Lower leg skin (tissue), 4 donors: ENCODE measurements at regions not wholly inside any gene's neighbourhood (a gene's known extent, or its start where the extent isn't known, plus 50 kb on each side); places are given as distances from the start of the nearest gene placed in this dataset.
A peak's percentile ranks its signal among the peaks of the same experiment; 100 is the strongest.

Experiments used
- DNase-seq, 2 donors: peaks; one replicate each; pipeline ENCODE4 v3.0.0-alpha.2; 2019; ENCODE audit warnings: low spot score in 2 of 2
- H3K4me3 ChIP-seq: fragments of 200-600 bp; sonication (generic); 2 replicates; pipeline ENCODE4 v1.5.1; 2017; ENCODE audit warnings: mild to moderate bottlenecking, low read depth; ENCODE audit not compliant: poor library complexity, severe bottlenecking
- CTCF ChIP-seq, 3 donors: fragments of 450-650 bp; IDR thresholded peaks; one replicate each; pipeline ENCODE4 v1.5.1; 2016; ENCODE audit warnings: antibody characterized with exemption in 3 of 3, mild to moderate bottlenecking in 3 of 3, moderate library complexity in 2 of 3
- POLR2A ChIP-seq, 2 donors: fragments of 450-650 bp; IDR thresholded peaks; one replicate each; pipeline ENCODE4 v1.6.1; 2016 to 2017; ENCODE audit warnings: antibody characterized with exemption in 2 of 2, mild to moderate bottlenecking in 1 of 2, moderate library complexity in 1 of 2
- WGBS, 2 donors: methylation state at CpG; one replicate each; pipeline ENCODE4 v1.1.5; 2018; 5-methylcytosine and 5-hydroxymethylcytosine counted together
- intact Hi-C: fragments of 100-400 bp; cut with DNase I; formaldehyde crosslinking; loops from one replicate; pipeline ENCODE4 v1.15.0; 2023; ENCODE audit warnings: low total_unique reads

- 49 to 66% methylated on average over 27 of the region's 27 CpGs for WGBS, 2 donors
- no peak for TF ChIP-seq CTCF (IDR thresholded peaks at IDR 0.05)
- TF ChIP-seq POLR2A (IDR thresholded peaks at IDR 0.05): no peak
- H3K4me3 ChIP-seq: no peak overlapping the region
- intact Hi-C loops: no loop called here
- no peak for DNase-seq
Observed at GRCh38 chr17:77475016-77475976, 334.5 kb downstream of the SEC14L1 start.

- H3K4me3 ChIP-seq: no peak overlapping the region
- DNase-seq: no peak
- WGBS, 2 donors: 29 to 41% methylated on average over 6 to 7 of the region's 7 CpGs
- TF ChIP-seq CTCF (IDR thresholded peaks at IDR 0.05): no peak
- TF ChIP-seq POLR2A (IDR thresholded peaks at IDR 0.05): no peak
- intact Hi-C loops: no loop called here
Observed at GRCh38 chr17:77476006-77476405, 335.2 kb downstream of the SEC14L1 start.

- no peak for TF ChIP-seq CTCF (IDR thresholded peaks at IDR 0.05)
- TF ChIP-seq POLR2A (IDR thresholded peaks at IDR 0.05): no peak
- no peak for DNase-seq
- intact Hi-C loops: no loop called here
- whole genome bisulfite sequencing, 2 donors: 72 to 73% methylated on average over 4 to 8 of the region's 8 CpGs
- no peak overlapping the region for H3K4me3 ChIP-seq
Observed at GRCh38 chr17:77476498-77476897, 335.7 kb downstream of the SEC14L1 start.

- no peak overlapping the region for H3K4me3 ChIP-seq
- DNase-seq: peak; percentile 82 to 94
- TF ChIP-seq CTCF (IDR thresholded peaks at IDR 0.05) (no peak), POLR2A (IDR thresholded peaks at IDR 0.05) (no peak)
- intact Hi-C loops: no loop called here
- WGBS, 2 donors: 19 to 20% methylated on average over 21 to 22 of the region's 22 CpGs
Observed at GRCh38 chr17:77476931-77477805, 336.4 kb downstream of the SEC14L1 start.

- intact Hi-C loops: no loop called here
- H3K4me3 ChIP-seq: no peak overlapping the region
Observed at GRCh38 chr17:77478281-77478680, 337.5 kb downstream of the SEC14L1 start.

More at GRCh38 chr17:77478281-77478680, 337.5 kb downstream of the SEC14L1 start:
- DNase-seq: no peak
- TF ChIP-seq CTCF (IDR thresholded peaks at IDR 0.05): no peak
- TF ChIP-seq POLR2A (IDR thresholded peaks at IDR 0.05): no peak
- 79 to 80% methylated on average over 16 of the region's 16 CpGs for WGBS, 2 donors
